HFF-Myc (cell line): ENCODE measurements at regions not wholly inside any gene's neighbourhood (a gene's known extent, or its start where the extent isn't known, plus 50 kb on each side); places are given as distances from the start of the nearest gene placed in this dataset.

Experiments used
- DNase-seq: peaks from one replicate; pipeline ENCODE4 v3.0.0-alpha.2; 2011; ENCODE audit warnings: low read depth; ENCODE audit errors: extremely low read depth
- H3K4me3 ChIP-seq: replicated peaks from 2 replicates; pipeline ENCODE4 v1.5.1; 2011; ENCODE audit warnings: low read depth, mild to moderate bottlenecking, control low read depth, low read length
- CTCF ChIP-seq: IDR thresholded peaks from 2 replicates; pipeline ENCODE4 v1.5.1; 2012; ENCODE audit warnings: mild to moderate bottlenecking, low read depth, low read length, control low read depth; ENCODE audit errors: missing control alignments

- no peak for DNase-seq
- no peak overlapping the region for H3K4me3 ChIP-seq
- no peak for TF ChIP-seq CTCF
Observed at GRCh38 chr13:64997438-64997837, 2232.7 kb downstream of the PCDH9 start.

GRCh38 chr13:64993514-64994164 lies 2236.5 kb downstream of the PCDH9 start:
- no peak overlapping the region for H3K4me3 ChIP-seq
- TF ChIP-seq CTCF: no peak
- no peak for DNase-seq

GRCh38 chr13:64992314-64992713 lies 2237.8 kb downstream of the PCDH9 start:
- TF ChIP-seq CTCF: no peak
- DNase-seq: no peak
- H3K4me3 ChIP-seq: no peak overlapping the region

- no peak overlapping the region for H3K4me3 ChIP-seq
- TF ChIP-seq CTCF: no peak
- no peak for DNase-seq
Observed at GRCh38 chr13:64985075-64985474, 2245.1 kb downstream of the PCDH9 start.

- no peak overlapping the region for H3K4me3 ChIP-seq
- DNase-seq: no peak
- TF ChIP-seq CTCF: no peak
Observed at GRCh38 chr13:64962404-64962803, 2267.7 kb downstream of the PCDH9 start.

- no peak overlapping the region for H3K4me3 ChIP-seq
- TF ChIP-seq CTCF: no peak
- DNase-seq: no peak
Observed at GRCh38 chr13:64959276-64959675, 2270.9 kb downstream of the PCDH9 start.

- no peak for DNase-seq
- no peak for TF ChIP-seq CTCF
- H3K4me3 ChIP-seq: no peak overlapping the region
Observed at GRCh38 chr13:64958106-64958505, 2272.0 kb downstream of the PCDH9 start.
